Prostate gland (tissue), 2 donors: ENCODE measurements at regions not wholly inside any gene's neighbourhood (a gene's known extent, or its start where the extent isn't known, plus 50 kb on each side); places are given as distances from the start of the nearest gene placed in this dataset.

Experiments
- DNase-seq: peaks from one replicate; pipeline ENCODE4 v3.0.0-alpha.2; 2019; ENCODE audit warnings: low spot score
- H3K27ac ChIP-seq, 2 donors: fragments of 200-600 bp; sonication (generic); 2 replicates each; pipeline ENCODE4 v1.5.1; 2017 to 2019
- H3K27me3 ChIP-seq: fragments of 200-600 bp; sonication (generic); replicated peaks from 2 replicates; pipeline ENCODE4 v1.5.1; 2019; ENCODE audit not compliant: insufficient read depth
- H3K36me3 ChIP-seq, 2 donors: fragments of 200-600 bp; sonication (generic); 1 replicate in 1 of 2; 2 replicates in 1 of 2; pipeline versions ENCODE4 v1.5.1 to v1.8.1; 2017 to 2019
- H3K4me1 ChIP-seq: fragments of 200-600 bp; sonication (generic); replicated peaks from 2 replicates; pipeline ENCODE4 v1.5.1; 2019
- H3K4me3 ChIP-seq, 2 donors: fragments of 200-600 bp; sonication (generic); 2 replicates each; pipeline ENCODE4 v1.5.1; 2017 to 2019
- H3K9me3 ChIP-seq: fragments of 200-600 bp; sonication (generic); 2 replicates; pipeline ENCODE4 v1.5.1; 2017
- POLR2A ChIP-seq: fragments of 450-650 bp; IDR thresholded peaks from one replicate; pipeline ENCODE4 v1.6.1; 2016; ENCODE audit warnings: antibody characterized with exemption, mild to moderate bottlenecking
- POLR2AphosphoS5 ChIP-seq: sonication (generic); formaldehyde crosslinking; IDR thresholded peaks from one replicate; pipeline ENCODE4 v1.6.1; 2017; ENCODE audit warnings: antibody characterized with exemption
- WGBS: methylation state at CpG from one replicate; pipeline ENCODE4 v1.1.5; 2018; 5-methylcytosine and 5-hydroxymethylcytosine counted together
- intact Hi-C: fragments of 100-400 bp; cut with DNase I; formaldehyde crosslinking; loops from one replicate; pipeline ENCODE4 v1.14.2; 2022
- TF ChIP-seq, protein P1 (sequence below), 4 experiments: fragments of 200-600 bp in 2 of 4; fragments of 450-650 bp in 2 of 4; sonication (generic) in 2 of 4; IDR thresholded peaks; 1 replicate in 3 of 4; 2 replicates in 1 of 4; pipeline ENCODE4 v1.5.1; 2016 to 2019; ENCODE audit warnings: antibody characterized with exemption in 4 of 4, mild to moderate bottlenecking in 2 of 4, moderate library complexity in 2 of 4

DNA sequence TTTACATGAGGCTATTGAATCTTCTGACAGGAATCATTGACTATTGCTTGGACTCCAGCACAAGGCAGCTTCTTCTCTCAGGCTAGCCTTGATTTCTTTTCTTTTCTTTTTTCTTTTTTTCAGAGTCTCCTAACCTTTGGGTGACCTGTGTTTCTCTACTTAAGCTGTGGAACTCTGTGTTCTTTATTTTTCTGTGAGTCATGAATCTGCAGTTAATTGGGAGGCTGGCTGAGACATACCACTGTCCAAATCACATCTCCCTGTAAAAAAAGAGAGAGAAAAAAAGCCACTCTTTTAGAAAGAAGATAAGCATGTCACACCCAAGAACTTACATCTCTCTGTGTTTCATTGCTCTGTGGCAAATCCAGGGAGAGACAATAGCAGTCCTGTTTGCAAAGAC is 681.2 kb upstream of the TSPY4 start:
- H3K36me3 ChIP-seq = no peaks in the 10 kb centered on the region
- H3K4me3 ChIP-seq = no peak overlapping the region
- H3K27ac ChIP-seq = peak overlapping the region in 1 of 2 donors; percentile 33
- H3K9me3 ChIP-seq = no peaks in the 10 kb centered on the region
- no peak for DNase-seq
- intact Hi-C loops = loop anchor here (10.0 kb wide), 1 partner anchor 499 kb away; no protein-coding TSS in a partner anchor
- TF ChIP-seq, protein P1, sequence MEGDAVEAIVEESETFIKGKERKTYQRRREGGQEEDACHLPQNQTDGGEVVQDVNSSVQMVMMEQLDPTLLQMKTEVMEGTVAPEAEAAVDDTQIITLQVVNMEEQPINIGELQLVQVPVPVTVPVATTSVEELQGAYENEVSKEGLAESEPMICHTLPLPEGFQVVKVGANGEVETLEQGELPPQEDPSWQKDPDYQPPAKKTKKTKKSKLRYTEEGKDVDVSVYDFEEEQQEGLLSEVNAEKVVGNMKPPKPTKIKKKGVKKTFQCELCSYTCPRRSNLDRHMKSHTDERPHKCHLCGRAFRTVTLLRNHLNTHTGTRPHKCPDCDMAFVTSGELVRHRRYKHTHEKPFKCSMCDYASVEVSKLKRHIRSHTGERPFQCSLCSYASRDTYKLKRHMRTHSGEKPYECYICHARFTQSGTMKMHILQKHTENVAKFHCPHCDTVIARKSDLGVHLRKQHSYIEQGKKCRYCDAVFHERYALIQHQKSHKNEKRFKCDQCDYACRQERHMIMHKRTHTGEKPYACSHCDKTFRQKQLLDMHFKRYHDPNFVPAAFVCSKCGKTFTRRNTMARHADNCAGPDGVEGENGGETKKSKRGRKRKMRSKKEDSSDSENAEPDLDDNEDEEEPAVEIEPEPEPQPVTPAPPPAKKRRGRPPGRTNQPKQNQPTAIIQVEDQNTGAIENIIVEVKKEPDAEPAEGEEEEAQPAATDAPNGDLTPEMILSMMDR (IDR thresholded peaks at IDR 0.05) = no peak
- TF ChIP-seq POLR2AphosphoS5 = peak; percentile 38
- H3K27me3 ChIP-seq = no peaks in the 10 kb centered on the region
- no peaks in the 10 kb centered on the region for H3K4me1 ChIP-seq

DNA sequence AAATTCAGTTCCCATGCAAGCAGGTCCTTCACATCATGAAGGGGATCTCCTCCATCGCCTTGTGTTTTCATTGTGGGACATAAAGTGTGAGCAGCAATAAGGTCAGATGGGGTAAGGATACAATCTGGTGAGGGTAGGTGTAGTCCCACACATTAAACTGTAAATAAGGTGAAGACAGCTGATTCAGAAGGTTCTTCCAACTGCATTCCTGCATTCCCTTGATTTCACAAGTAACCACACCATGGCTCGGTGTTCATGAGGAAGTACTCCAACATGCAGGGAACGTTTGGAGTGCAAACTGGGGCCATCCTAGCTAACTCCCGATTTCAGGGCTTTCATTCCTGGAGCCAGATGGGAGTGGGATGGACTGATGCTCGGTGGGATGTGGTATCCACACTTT is 680.7 kb upstream of the TSPY4 start:
- Histone ChIP-seq H3K4me3 (no peak overlapping the region), H3K27me3 (no peaks in the 10 kb centered on the region), H3K4me1 (no peaks in the 10 kb centered on the region), H3K9me3 (no peaks in the 10 kb centered on the region), H3K36me3 (no peaks in the 10 kb centered on the region), H3K27ac (peak overlapping the region in 1 of 2 donors; percentile 33)
- 39% methylated on average over 5 of the region's 5 CpGs for WGBS
- DNase-seq = no peak
- no peak for TF ChIP-seq POLR2AphosphoS5
- TF ChIP-seq, protein P1 (IDR thresholded peaks at IDR 0.05) = no peak
- intact Hi-C loops = loop anchor here (10.0 kb wide), 1 partner anchor 498 kb away; no protein-coding TSS in a partner anchor

DNA sequence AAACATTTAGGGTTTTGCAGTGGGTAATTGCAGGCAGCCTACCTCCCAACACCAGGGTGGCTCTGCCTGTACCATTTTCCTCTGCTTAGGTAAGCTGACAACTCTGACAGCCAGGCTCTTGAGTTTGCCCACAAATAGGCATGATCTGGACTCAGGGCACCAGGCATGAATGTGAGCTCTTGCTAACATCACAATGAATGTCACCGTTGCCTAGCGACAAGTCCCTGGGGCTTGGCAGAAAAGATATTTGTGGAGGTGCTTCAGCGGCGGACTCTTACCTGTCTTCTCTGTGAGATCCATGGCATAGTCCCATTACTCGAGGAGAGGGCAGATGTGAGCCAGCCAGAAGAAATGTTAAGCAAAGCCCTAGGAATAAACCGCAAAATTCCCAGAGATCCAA is 677.5 kb upstream of the TSPY4 start:
- Histone ChIP-seq H3K4me1 (no peaks in the 10 kb centered on the region), H3K27ac (peak overlapping the region; percentile 23 to 45), H3K9me3 (no peaks in the 10 kb centered on the region), H3K4me3 (no peak overlapping the region), H3K36me3 (no peaks in the 10 kb centered on the region), H3K27me3 (no peaks in the 10 kb centered on the region)
- peak; percentile 55 for DNase-seq
- intact Hi-C loops = loop anchor here (10.0 kb wide), 1 partner anchor 495 kb away; no protein-coding TSS in a partner anchor
- 60% methylated on average over 6 of the region's 6 CpGs for WGBS
- TF ChIP-seq, protein P1 (IDR thresholded peaks at IDR 0.05) = no peak

DNA sequence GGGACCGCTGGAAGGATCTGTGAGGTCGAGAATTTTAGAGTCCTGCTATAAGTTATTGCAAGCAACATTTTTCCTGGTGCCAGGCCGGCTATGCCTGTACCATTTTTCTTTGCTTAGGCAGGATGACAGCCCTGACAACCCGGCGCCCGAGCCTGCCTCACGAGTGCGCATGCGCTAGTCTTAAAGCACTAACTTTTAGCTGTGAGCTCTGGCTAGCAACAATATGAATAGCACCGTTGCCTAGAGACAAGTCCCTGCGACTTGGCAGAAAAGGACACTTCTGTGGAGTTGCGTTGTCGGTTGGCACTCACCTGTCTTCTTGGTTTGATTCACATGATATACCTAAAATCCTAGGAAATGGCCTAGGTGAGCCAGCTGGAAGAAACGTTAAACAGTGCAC is 663.4 kb upstream of the TSPY4 start:
- intact Hi-C loops = no loop called here
- 58% methylated on average over 14 of the region's 14 CpGs for WGBS
- H3K9me3 ChIP-seq = no peaks in the 10 kb centered on the region
- TF ChIP-seq POLR2A = no peak
- TF ChIP-seq, protein P1 (IDR thresholded peaks at IDR 0.05) = no peak
- no peak for TF ChIP-seq POLR2AphosphoS5
- H3K36me3 ChIP-seq = no peaks in the 10 kb centered on the region
- no peaks in the 10 kb centered on the region for H3K27me3 ChIP-seq
- peak; percentile 53 for DNase-seq
- H3K27ac ChIP-seq = no peak overlapping the region
- H3K4me3 ChIP-seq = no peak overlapping the region
- H3K4me1 ChIP-seq = no peaks in the 10 kb centered on the region

DNA sequence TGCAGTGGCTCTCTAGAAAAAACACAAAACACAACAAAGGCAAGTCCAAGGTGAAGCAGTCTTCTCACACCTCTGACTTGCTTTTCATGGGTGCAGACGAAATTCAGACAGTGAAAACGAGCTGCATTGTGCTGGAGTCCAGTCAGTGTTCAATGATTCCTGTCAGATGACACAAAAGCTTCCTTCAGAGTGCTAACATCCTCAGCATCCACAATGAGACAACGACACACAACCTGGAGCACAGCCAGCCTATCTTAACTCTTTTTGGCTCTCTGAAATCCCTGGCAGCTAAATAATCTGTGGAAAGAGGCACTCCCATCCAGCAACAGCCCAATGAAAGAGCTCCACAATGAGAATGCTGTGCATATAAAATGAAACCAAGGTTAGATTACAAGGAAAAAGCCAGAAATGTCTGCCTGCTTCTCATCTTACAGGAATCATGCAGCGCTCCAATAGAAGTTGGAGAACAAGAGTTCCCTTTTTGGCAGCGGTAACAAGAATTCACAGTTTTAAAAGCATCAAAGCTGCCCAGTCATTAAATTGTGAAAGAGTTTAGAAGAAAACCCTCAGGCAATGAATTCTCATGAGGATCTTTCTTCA is 659.8 kb upstream of the TSPY4 start:
- Histone ChIP-seq H3K9me3 (no peaks in the 10 kb centered on the region), H3K36me3 (no peaks in the 10 kb centered on the region), H3K27me3 (no peaks in the 10 kb centered on the region), H3K4me1 (no peaks in the 10 kb centered on the region), H3K4me3 (no peak overlapping the region), H3K27ac (no peak overlapping the region)
- intact Hi-C loops = no loop called here
- TF ChIP-seq POLR2AphosphoS5 (peak; percentile 47), POLR2A (no peak)
- TF ChIP-seq, protein P1 (IDR thresholded peaks at IDR 0.05) = no peak
- peak; percentile 19 for DNase-seq
- 25% methylated on average over 5 of the region's 5 CpGs for WGBS
